ENCODE measurements at regions not wholly inside any gene's neighbourhood (a gene's known extent, or its start where the extent isn't known, plus 50 kb on each side); places are given as distances from the start of the nearest gene placed in this dataset.

- Histone ChIP-seq H3K36me3 (ENCODE audit: control insufficient read depth, insufficient read depth, low read length) (no peaks in the 10 kb centered on the region), H3K27ac (ENCODE audit: low read depth, low read length) (no peak overlapping the region), H3K9me3 (ENCODE audit: control insufficient read depth, insufficient read depth, low read length) (no peaks in the 10 kb centered on the region), H3K4me3 (ENCODE audit: low read depth, low read length) (no peak overlapping the region), H3K4me1 (ENCODE audit: control insufficient read depth, insufficient read depth, low read length) (no peaks in the 10 kb centered on the region), H3K27me3 (ENCODE audit: control insufficient read depth, insufficient read depth, low read length) (no peaks in the 10 kb centered on the region)
- WGBS (ENCODE audit: insufficient coverage), result 66% methylated on average over 4 of the region's 7 CpGs
- peak in 3 of 6 donors; percentile 36 to 87 (median 40) for DNase-seq (ENCODE audit: low read depth in 4 of 6, low spot score in 6 of 6)
Measured at GRCh38 chr6:105601541-105602236, 198.8 kb upstream of the PREP start.

GRCh38 chr6:105600336-105601260, 197.7 kb upstream of the PREP start:
- no peaks in the 10 kb centered on the region for H3K27me3 ChIP-seq (ENCODE audit: control insufficient read depth, insufficient read depth, low read length)
- H3K36me3 ChIP-seq (ENCODE audit: control insufficient read depth, insufficient read depth, low read length), result no peaks in the 10 kb centered on the region
- H3K27ac ChIP-seq (ENCODE audit: low read depth, low read length), result no peak overlapping the region
- no peaks in the 10 kb centered on the region for H3K4me1 ChIP-seq (ENCODE audit: control insufficient read depth, insufficient read depth, low read length)
- DNase-seq (ENCODE audit: low read depth in 4 of 6, low spot score in 6 of 6), result no peak
- H3K4me3 ChIP-seq (ENCODE audit: low read depth, low read length), result no peak overlapping the region
- H3K9me3 ChIP-seq (ENCODE audit: control insufficient read depth, insufficient read depth, low read length), result no peaks in the 10 kb centered on the region
- 80% methylated on average over 3 of the region's 9 CpGs for WGBS (ENCODE audit: insufficient coverage)

GRCh38 chr6:105598264-105598663, 195.4 kb upstream of the PREP start:
- Histone ChIP-seq H3K4me3 (ENCODE audit: low read depth, low read length) (no peak overlapping the region), H3K9me3 (ENCODE audit: control insufficient read depth, insufficient read depth, low read length) (no peaks in the 10 kb centered on the region), H3K36me3 (ENCODE audit: control insufficient read depth, insufficient read depth, low read length) (no peaks in the 10 kb centered on the region), H3K4me1 (ENCODE audit: control insufficient read depth, insufficient read depth, low read length) (no peaks in the 10 kb centered on the region), H3K27ac (ENCODE audit: low read depth, low read length) (no peak overlapping the region), H3K27me3 (ENCODE audit: control insufficient read depth, insufficient read depth, low read length) (no peaks in the 10 kb centered on the region)
- no peak for DNase-seq (ENCODE audit: low read depth in 4 of 6, low spot score in 6 of 6)
- WGBS (ENCODE audit: insufficient coverage), result no CpG with 5 or more reads among the region's 3 CpGs

- DNase-seq (ENCODE audit: low read depth in 4 of 6, low spot score in 6 of 6), result no peak
- H3K4me3 ChIP-seq (ENCODE audit: low read depth, low read length), result no peak overlapping the region
- no peaks in the 10 kb centered on the region for H3K27me3 ChIP-seq (ENCODE audit: control insufficient read depth, insufficient read depth, low read length)
- WGBS (ENCODE audit: insufficient coverage), result no CpG with 5 or more reads among the region's 4 CpGs
- H3K27ac ChIP-seq (ENCODE audit: low read depth, low read length), result peak overlapping the region; percentile 51
- H3K4me1 ChIP-seq (ENCODE audit: control insufficient read depth, insufficient read depth, low read length), result no peaks in the 10 kb centered on the region
- H3K9me3 ChIP-seq (ENCODE audit: control insufficient read depth, insufficient read depth, low read length), result no peaks in the 10 kb centered on the region
- H3K36me3 ChIP-seq (ENCODE audit: control insufficient read depth, insufficient read depth, low read length), result no peaks in the 10 kb centered on the region
Measured at GRCh38 chr6:105596284-105596755, 193.4 kb upstream of the PREP start.

- H3K36me3 ChIP-seq (ENCODE audit: control insufficient read depth, insufficient read depth, low read length), result no peaks in the 10 kb centered on the region
- no peaks in the 10 kb centered on the region for H3K27me3 ChIP-seq (ENCODE audit: control insufficient read depth, insufficient read depth, low read length)
- no peaks in the 10 kb centered on the region for H3K9me3 ChIP-seq (ENCODE audit: control insufficient read depth, insufficient read depth, low read length)
- H3K27ac ChIP-seq (ENCODE audit: low read depth, low read length), result peak overlapping the region; percentile 51
- no peak for DNase-seq (ENCODE audit: low read depth in 4 of 6, low spot score in 6 of 6)
- no peaks in the 10 kb centered on the region for H3K4me1 ChIP-seq (ENCODE audit: control insufficient read depth, insufficient read depth, low read length)
- no peak overlapping the region for H3K4me3 ChIP-seq (ENCODE audit: low read depth, low read length)
- no CpG with 5 or more reads among the region's 1 CpG for WGBS (ENCODE audit: insufficient coverage)
Measured at GRCh38 chr6:105595829-105596228, 192.9 kb upstream of the PREP start.

GRCh38 chr6:105594821-105595220, 191.9 kb upstream of the PREP start:
- Histone ChIP-seq H3K27me3 (ENCODE audit: control insufficient read depth, insufficient read depth, low read length) (no peaks in the 10 kb centered on the region), H3K36me3 (ENCODE audit: control insufficient read depth, insufficient read depth, low read length) (no peaks in the 10 kb centered on the region), H3K27ac (ENCODE audit: low read depth, low read length) (no peak overlapping the region), H3K4me1 (ENCODE audit: control insufficient read depth, insufficient read depth, low read length) (no peaks in the 10 kb centered on the region), H3K4me3 (ENCODE audit: low read depth, low read length) (no peak overlapping the region), H3K9me3 (ENCODE audit: control insufficient read depth, insufficient read depth, low read length) (no peaks in the 10 kb centered on the region)
- 92% methylated on average over 2 of the region's 4 CpGs for WGBS (ENCODE audit: insufficient coverage)
- no peak for DNase-seq (ENCODE audit: low read depth in 4 of 6, low spot score in 6 of 6)

GRCh38 chr6:105593805-105594671, 191.2 kb upstream of the PREP start:
- H3K4me1 ChIP-seq (ENCODE audit: control insufficient read depth, insufficient read depth, low read length), result no peaks in the 10 kb centered on the region

GRCh38 chr6:105593056-105593690, 190.3 kb upstream of the PREP start:
- H3K4me1 ChIP-seq (ENCODE audit: control insufficient read depth, insufficient read depth, low read length), result no peaks in the 10 kb centered on the region
- H3K27ac ChIP-seq (ENCODE audit: low read depth, low read length), result no peak overlapping the region
- no peaks in the 10 kb centered on the region for H3K9me3 ChIP-seq (ENCODE audit: control insufficient read depth, insufficient read depth, low read length)
- H3K4me3 ChIP-seq (ENCODE audit: low read depth, low read length), result no peak overlapping the region
- H3K36me3 ChIP-seq (ENCODE audit: control insufficient read depth, insufficient read depth, low read length), result no peaks in the 10 kb centered on the region
- WGBS (ENCODE audit: insufficient coverage), result 100% methylated on average over 2 of the region's 4 CpGs
- no peaks in the 10 kb centered on the region for H3K27me3 ChIP-seq (ENCODE audit: control insufficient read depth, insufficient read depth, low read length)
- no peak for DNase-seq (ENCODE audit: low read depth in 4 of 6, low spot score in 6 of 6)

More at GRCh38 chr6:105593805-105594671, 191.2 kb upstream of the PREP start:
- peak in 1 of 6 donors; percentile 51 for DNase-seq (ENCODE audit: low read depth in 4 of 6, low spot score in 6 of 6)
- H3K27ac ChIP-seq (ENCODE audit: low read depth, low read length), result no peak overlapping the region
- 63% methylated on average over 4 of the region's 4 CpGs for WGBS (ENCODE audit: insufficient coverage)
- no peaks in the 10 kb centered on the region for H3K27me3 ChIP-seq (ENCODE audit: control insufficient read depth, insufficient read depth, low read length)
- H3K4me3 ChIP-seq (ENCODE audit: low read depth, low read length), result no peak overlapping the region
- no peaks in the 10 kb centered on the region for H3K9me3 ChIP-seq (ENCODE audit: control insufficient read depth, insufficient read depth, low read length)
- no peaks in the 10 kb centered on the region for H3K36me3 ChIP-seq (ENCODE audit: control insufficient read depth, insufficient read depth, low read length)

GRCh38 chr6:105592329-105592728, 189.4 kb upstream of the PREP start:
- WGBS (ENCODE audit: insufficient coverage), result 93% methylated on average over 2 of the region's 2 CpGs
- Histone ChIP-seq H3K27me3 (ENCODE audit: control insufficient read depth, insufficient read depth, low read length) (no peaks in the 10 kb centered on the region), H3K4me1 (ENCODE audit: control insufficient read depth, insufficient read depth, low read length) (no peaks in the 10 kb centered on the region), H3K36me3 (ENCODE audit: control insufficient read depth, insufficient read depth, low read length) (no peaks in the 10 kb centered on the region), H3K9me3 (ENCODE audit: control insufficient read depth, insufficient read depth, low read length) (no peaks in the 10 kb centered on the region), H3K27ac (ENCODE audit: low read depth, low read length) (no peak overlapping the region), H3K4me3 (ENCODE audit: low read depth, low read length) (no peak overlapping the region)
- no peak for DNase-seq (ENCODE audit: low read depth in 4 of 6, low spot score in 6 of 6)

Data from spinal cord (tissue), 9 donors.